OCI-LY7 (cell line): ENCODE measurements at regions not wholly inside any gene's neighbourhood (a gene's known extent, or its start where the extent isn't known, plus 50 kb on each side); places are given as distances from the start of the nearest gene placed in this dataset.

Experiments
- BruUV-seq: library from RNA; stranded (reverse); fragments of 400-500 nt; replicated peaks from 2 replicates; lab custom pipeline; 2021; lab: Mats Ljungman, UMichigan
- CTCF ChIA-PET: fragments of 300-600 bp; sonication (Branson Sonifier 250); formaldehyde crosslinking; loops from one replicate; lab custom pipeline; 2022; ENCODE audit warnings: antibody characterized with exemption; ENCODE audit not compliant: unreplicated experiment; lab: Charles Lee
- POLR2A ChIA-PET: fragments of 300-600 bp; sonication (Branson Sonifier 250); formaldehyde crosslinking; loops from one replicate; lab custom pipeline; 2022; ENCODE audit warnings: antibody characterized with exemption; lab: Charles Lee
- DNase-seq: peaks from one replicate; pipeline ENCODE4 v3.0.0-alpha.2; 2015; ENCODE audit warnings: low spot score
- H2AFZ ChIP-seq: fragments of 200-600 bp; sonication (generic), shearing (Covaris generic); 2 replicates; pipeline ENCODE4 v1.6.1; 2014; ENCODE audit warnings: mild to moderate bottlenecking, antibody characterized with exemption, low read length, moderate library complexity
- H3K27ac ChIP-seq: fragments of 200-600 bp; sonication (generic); 2 replicates; pipeline ENCODE4 v1.5.1; 2014; ENCODE audit warnings: mixed run types, low read depth, mild to moderate bottlenecking, moderate library complexity, low read length, inconsistent platforms; ENCODE audit not compliant: poor library complexity, severe bottlenecking
- H3K36me3 ChIP-seq: fragments of 200-600 bp; sonication (generic); 2 replicates; pipeline ENCODE4 v1.6.1; 2014; ENCODE audit warnings: mild to moderate bottlenecking, antibody characterized with exemption, low read length, moderate library complexity, mixed read lengths; ENCODE audit not compliant: insufficient read depth
- H3K4me1 ChIP-seq: fragments of 200-600 bp; sonication (generic); 2 replicates; pipeline ENCODE4 v1.5.1; 2014; ENCODE audit warnings: mild to moderate bottlenecking, low read length; ENCODE audit not compliant: insufficient read depth, poor library complexity, severe bottlenecking
- H3K4me2 ChIP-seq: fragments of 200-600 bp; sonication (generic); 2 replicates; pipeline ENCODE4 v1.6.1; 2014; ENCODE audit warnings: mild to moderate bottlenecking, low read length
- H3K4me3 ChIP-seq: fragments of 200-600 bp; sonication (generic); 2 replicates; pipeline ENCODE4 v1.5.1; 2014; ENCODE audit warnings: mild to moderate bottlenecking, low read depth, low read length; ENCODE audit not compliant: poor library complexity, severe bottlenecking
- H3K79me2 ChIP-seq: fragments of 200-600 bp; sonication (generic); 2 replicates; pipeline ENCODE4 v1.6.1; 2016; ENCODE audit warnings: low read depth, mild to moderate bottlenecking, low read length, moderate library complexity, mixed read lengths; ENCODE audit not compliant: insufficient read depth
- H3K9me2 ChIP-seq: fragments of 200-600 bp; sonication (generic); 2 replicates; pipeline ENCODE4 v1.6.1; 2016; ENCODE audit warnings: mild to moderate bottlenecking, low read length, mixed read lengths; ENCODE audit not compliant: insufficient read depth
- H3K9me3 ChIP-seq: fragments of 200-600 bp; sonication (generic); 2 replicates; pipeline ENCODE4 v1.6.1; 2014; ENCODE audit warnings: mild to moderate bottlenecking, mixed run types, low read length, mixed read lengths
- H4K20me1 ChIP-seq: fragments of 200-600 bp; sonication (generic); 2 replicates; pipeline ENCODE4 v1.6.1; 2014; ENCODE audit warnings: mild to moderate bottlenecking, antibody characterized with exemption, low read length, moderate library complexity, mixed read lengths; ENCODE audit not compliant: insufficient read depth
- CTCF ChIP-seq: fragments of 200-600 bp; sonication (generic); conservative IDR thresholded peaks from 2 replicates; pipeline ENCODE4 v1.5.1; 2014; ENCODE audit warnings: mild to moderate bottlenecking, antibody characterized with exemption, low read length, moderate library complexity, mixed read lengths
- EZH2phosphoT487 ChIP-seq: fragments of 200-600 bp; sonication (generic); IDR thresholded peaks from 2 replicates; pipeline ENCODE4 v1.6.1; 2018; ENCODE audit warnings: low read depth, borderline replicate concordance, mild to moderate bottlenecking, mixed run types, antibody characterized with exemption, low read length, moderate library complexity, mixed read lengths
- intact Hi-C: fragments of 100-400 bp; cut with micrococcal nuclease; formaldehyde crosslinking; loops from one replicate; pipeline ENCODE4 v1.10.0; 2022; ENCODE audit not compliant: unreplicated experiment

DNA sequence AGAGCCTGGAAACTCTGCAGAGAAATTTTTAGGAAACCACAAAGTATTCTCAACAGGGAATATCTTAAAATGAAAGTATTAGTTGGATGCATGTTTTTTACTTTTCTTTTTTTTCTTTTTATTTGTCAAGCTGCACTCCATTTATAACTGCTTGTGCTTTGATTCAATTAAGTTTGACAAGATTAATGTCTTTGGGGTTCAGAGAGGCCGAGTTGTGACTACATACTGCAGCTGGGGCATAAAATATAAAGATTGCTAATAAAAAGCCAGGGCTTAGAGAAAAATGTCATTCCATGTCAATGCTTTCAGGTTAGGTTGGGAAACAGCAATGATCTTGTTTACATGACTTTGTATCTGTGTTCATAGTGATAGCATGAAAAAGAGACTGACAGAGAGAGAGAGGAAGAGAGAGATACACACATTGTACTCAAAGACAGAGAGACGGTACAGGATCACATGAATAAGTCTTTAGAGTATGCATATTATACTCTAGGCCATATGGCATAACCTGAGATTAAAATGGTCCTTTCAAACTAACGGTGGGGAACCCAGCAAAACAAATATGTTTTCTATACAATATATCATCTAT lies 1022.3 kb upstream of the CNTNAP5 start:
- no peak overlapping the region for H3K4me3 ChIP-seq
- H4K20me1 ChIP-seq: no peaks in the 10 kb centered on the region
- no peak for DNase-seq
- no peaks in the 10 kb centered on the region for H3K4me1 ChIP-seq
- no peaks in the 10 kb centered on the region for H3K36me3 ChIP-seq
- H2AFZ ChIP-seq: no peak overlapping the region
- H3K9me2 ChIP-seq: no peaks in the 10 kb centered on the region
- H3K4me2 ChIP-seq: no peak overlapping the region
- CTCF ChIA-PET: interaction anchor here (0.6 kb wide), 1 partner anchor 85 kb away, joined by 3 read pairs; no protein-coding TSS in a partner anchor
- intact Hi-C loops: no loop called here
- POLR2A ChIA-PET: no interaction called here
- no peaks in the 10 kb centered on the region for H3K79me2 ChIP-seq
- no peak overlapping the region for H3K27ac ChIP-seq
- no TSS peak for BruUV-seq
- no peaks in the 10 kb centered on the region for H3K9me3 ChIP-seq
- TF ChIP-seq EZH2phosphoT487: no peak
- TF ChIP-seq CTCF: no peak

DNA sequence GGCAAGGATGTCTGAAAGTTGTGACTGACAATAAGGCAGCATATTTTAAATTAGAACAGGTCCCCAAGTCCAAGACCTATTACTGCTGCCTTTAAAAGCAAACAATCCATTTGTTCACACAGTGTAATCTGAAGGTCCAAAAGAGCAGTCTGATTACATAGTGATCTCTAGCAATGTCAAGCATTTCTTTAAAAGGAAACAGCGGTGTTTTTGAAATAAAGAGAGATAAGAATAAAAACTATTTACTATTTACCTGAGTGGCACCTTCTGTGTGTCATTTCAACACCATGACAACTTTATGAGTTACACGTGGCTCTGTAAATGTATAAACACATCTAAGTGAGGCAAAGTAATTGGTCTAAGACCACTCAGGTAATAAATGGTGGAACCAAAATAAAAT lies 1009.9 kb upstream of the CNTNAP5 start:
- no peaks in the 10 kb centered on the region for H3K36me3 ChIP-seq
- no peaks in the 10 kb centered on the region for H3K9me3 ChIP-seq
- no peak for TF ChIP-seq CTCF
- TF ChIP-seq EZH2phosphoT487: no peak
- POLR2A ChIA-PET: no interaction called here
- no peak overlapping the region for H3K4me2 ChIP-seq
- CTCF ChIA-PET: no interaction called here
- H2AFZ ChIP-seq: no peak overlapping the region
- intact Hi-C loops: no loop called here
- H4K20me1 ChIP-seq: no peaks in the 10 kb centered on the region
- no TSS peak for BruUV-seq
- no peaks in the 10 kb centered on the region for H3K79me2 ChIP-seq
- H3K4me1 ChIP-seq: no peaks in the 10 kb centered on the region
- H3K27ac ChIP-seq: no peak overlapping the region
- no peak overlapping the region for H3K4me3 ChIP-seq
- DNase-seq: no peak
- H3K9me2 ChIP-seq: no peaks in the 10 kb centered on the region

- no TSS peak for BruUV-seq
- H3K4me1 ChIP-seq: no peaks in the 10 kb centered on the region
- H3K36me3 ChIP-seq: no peaks in the 10 kb centered on the region
- no peaks in the 10 kb centered on the region for H3K79me2 ChIP-seq
- no peak overlapping the region for H3K4me3 ChIP-seq
- CTCF ChIA-PET: no interaction called here
- H4K20me1 ChIP-seq: no peaks in the 10 kb centered on the region
- intact Hi-C loops: no loop called here
- no peak for DNase-seq
- TF ChIP-seq CTCF (no peak), EZH2phosphoT487 (no peak)
- no peaks in the 10 kb centered on the region for H3K9me3 ChIP-seq
- H3K4me2 ChIP-seq: no peak overlapping the region
- POLR2A ChIA-PET: interaction anchor here (0.6 kb wide), 1 partner anchor 663 kb away, joined by 3 read pairs; no protein-coding TSS in a partner anchor
- H3K27ac ChIP-seq: no peak overlapping the region
- H3K9me2 ChIP-seq: no peaks in the 10 kb centered on the region
- no peak overlapping the region for H2AFZ ChIP-seq
These were observed 989.5 kb upstream of the CNTNAP5 start for GRCh38 chr2:123035541-123035940.
